ENCODE measurements at regions not wholly inside any gene's neighbourhood (a gene's known extent, or its start where the extent isn't known, plus 50 kb on each side); places are given as distances from the start of the nearest gene placed in this dataset.

DNA sequence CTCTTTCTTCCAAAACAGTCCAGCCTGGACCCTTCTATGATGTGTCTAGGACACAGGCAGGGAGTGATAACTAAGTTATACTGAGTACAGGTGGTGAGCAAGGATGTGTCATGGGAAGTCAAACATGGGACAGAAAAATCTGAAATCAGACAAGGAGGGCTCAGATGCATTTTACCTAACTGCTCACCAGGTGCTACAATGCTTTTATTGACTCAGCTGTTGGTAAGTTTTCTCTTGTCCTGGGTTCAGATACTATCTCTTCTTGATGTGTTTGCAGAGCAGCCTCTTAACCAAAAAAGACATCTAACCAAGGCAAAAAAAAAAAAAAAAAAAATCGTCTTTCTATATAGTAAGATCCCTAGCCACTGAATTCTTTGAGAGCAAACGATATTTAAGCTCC is 378.6 kb downstream of the VPS13C start:
- Mint-ChIP-seq H3K4me1 (peaks cover 31 to 36% of the 10 kb centered on the region in 2 experiments), H3K27me3 (ENCODE audit: low read depth) (no peaks in the 10 kb centered on the region), H3K36me3 (ENCODE audit: insufficient read depth in 1 of 3, low read depth in 3 of 3) (no peaks in the 10 kb centered on the region; a peak in 1 of 7 replicates), H3K27ac (peak overlapping the region in 2 of 3 experiments; percentile 31 to 62; a peak in 5 of 7 replicates), H3K4me3 (no peak overlapping the region), H3K9me3 (peaks cover 0 to 8% of the 10 kb centered on the region in 2 experiments; a peak in 3 of 5 replicates)
- DNase-seq = no peak
- H3K27ac ChIP-seq (ENCODE audit: insufficient read length, low read depth, low read length) = no peak overlapping the region
- no peak overlapping the region for H3K9ac ChIP-seq (ENCODE audit: extremely low read depth, insufficient read length, low read length)
- no peaks in the 10 kb centered on the region for H4K20me1 ChIP-seq (ENCODE audit: control insufficient read depth, insufficient read depth, insufficient read length)
- peak overlapping the region; percentile 74 for H4K8ac ChIP-seq (replicated peaks; ENCODE audit: insufficient read length, low read depth, low read length)
- H3K9me3 ChIP-seq (ENCODE audit: control insufficient read depth, low read depth, low read length) = no peaks in the 10 kb centered on the region
- no peak overlapping the region; the same call in 1 of the 2 replicates for H3K14ac ChIP-seq (ENCODE audit: insufficient read depth, low read length)
- no peak overlapping the region for H2BK20ac ChIP-seq (ENCODE audit: low read depth, low read length, poor library complexity, severe bottlenecking)
- H3K23me2 ChIP-seq (ENCODE audit: insufficient read length, low read depth, low read length, poor library complexity, severe bottlenecking) = no peaks in the 10 kb centered on the region
- peak overlapping the region; percentile 62 for H3K18ac ChIP-seq (ENCODE audit: insufficient read length, low read depth, low read length)
- WGBS (ENCODE audit: extremely low coverage, insufficient read length, low lambda C conversion rate) = no CpG with 5 or more reads among the region's 2 CpGs
- H2BK120ac ChIP-seq (ENCODE audit: low read depth, low read length, poor library complexity, severe bottlenecking) = no peak overlapping the region
- TF ChIP-seq, protein P1, sequence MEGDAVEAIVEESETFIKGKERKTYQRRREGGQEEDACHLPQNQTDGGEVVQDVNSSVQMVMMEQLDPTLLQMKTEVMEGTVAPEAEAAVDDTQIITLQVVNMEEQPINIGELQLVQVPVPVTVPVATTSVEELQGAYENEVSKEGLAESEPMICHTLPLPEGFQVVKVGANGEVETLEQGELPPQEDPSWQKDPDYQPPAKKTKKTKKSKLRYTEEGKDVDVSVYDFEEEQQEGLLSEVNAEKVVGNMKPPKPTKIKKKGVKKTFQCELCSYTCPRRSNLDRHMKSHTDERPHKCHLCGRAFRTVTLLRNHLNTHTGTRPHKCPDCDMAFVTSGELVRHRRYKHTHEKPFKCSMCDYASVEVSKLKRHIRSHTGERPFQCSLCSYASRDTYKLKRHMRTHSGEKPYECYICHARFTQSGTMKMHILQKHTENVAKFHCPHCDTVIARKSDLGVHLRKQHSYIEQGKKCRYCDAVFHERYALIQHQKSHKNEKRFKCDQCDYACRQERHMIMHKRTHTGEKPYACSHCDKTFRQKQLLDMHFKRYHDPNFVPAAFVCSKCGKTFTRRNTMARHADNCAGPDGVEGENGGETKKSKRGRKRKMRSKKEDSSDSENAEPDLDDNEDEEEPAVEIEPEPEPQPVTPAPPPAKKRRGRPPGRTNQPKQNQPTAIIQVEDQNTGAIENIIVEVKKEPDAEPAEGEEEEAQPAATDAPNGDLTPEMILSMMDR (conservative IDR thresholded peaks at IDR 0.05) = no peak
- H4K5ac ChIP-seq (ENCODE audit: insufficient read length, low read depth, low read length) = no peak overlapping the region
- no peak overlapping the region for H3K23ac ChIP-seq (ENCODE audit: insufficient read length, low read depth, low read length)
- H3K79me2 ChIP-seq (ENCODE audit: insufficient read depth, low read length) = no peaks in the 10 kb centered on the region
- peaks cover 6% of the 10 kb centered on the region; the same call in 1 of the 2 replicates for H3K4me1 ChIP-seq (ENCODE audit: insufficient read depth, low read length)
- H2AFZ ChIP-seq (ENCODE audit: low read length) = no peak overlapping the region
- peak overlapping the region; percentile 83 for H2BK5ac ChIP-seq (ENCODE audit: insufficient read length, low read length)
- H3T11ph ChIP-seq (ENCODE audit: low read length) = no peak overlapping the region
- no peak overlapping the region for H4K91ac ChIP-seq (ENCODE audit: insufficient read length, low read depth, low read length)
- H2BK15ac ChIP-seq (ENCODE audit: low read depth, low read length) = no peak overlapping the region
- no peak overlapping the region for H3K56ac ChIP-seq (ENCODE audit: insufficient read length, low read depth, low read length)
- H3K4ac ChIP-seq (ENCODE audit: low read depth, low read length) = no peak overlapping the region
- H2BK12ac ChIP-seq (ENCODE audit: insufficient read length, low read depth, low read length) = peak overlapping the region; percentile 15
- no peak overlapping the region for H3K4me2 ChIP-seq (ENCODE audit: insufficient read depth, insufficient read length, low read length)
- peak overlapping the region; percentile 68 for H2AK5ac ChIP-seq (ENCODE audit: insufficient read length, low read length)
- H3K79me1 ChIP-seq (ENCODE audit: insufficient read depth, low read depth, low read length, poor library complexity, severe bottlenecking) = no peaks in the 10 kb centered on the region
- no peaks in the 10 kb centered on the region for H3K27me3 ChIP-seq (ENCODE audit: insufficient read depth, low read length)
